HL-60 (cell line): ENCODE measurements at regions not wholly inside any gene's neighbourhood (a gene's known extent, or its start where the extent isn't known, plus 50 kb on each side); places are given as distances from the start of the nearest gene placed in this dataset.

ENCODE experiments used
- CTCF ChIP-seq: IDR thresholded peaks from one replicate; pipeline ENCODE4 v1.5.1; 2011; ENCODE audit warnings: low read length, control low read depth, inconsistent platforms; ENCODE audit not compliant: insufficient read depth
- GABPA ChIP-seq: IDR thresholded peaks from 2 replicates; pipeline ENCODE4 v1.6.1; 2012; ENCODE audit warnings: low read depth
- POLR2AphosphoS5 ChIP-seq: IDR thresholded peaks from 2 replicates; pipeline ENCODE4 v1.6.1; 2012; ENCODE audit warnings: low read depth
- SPI1 ChIP-seq: IDR thresholded peaks from 2 replicates; pipeline ENCODE4 v1.6.1; 2012; ENCODE audit warnings: low read depth, mild to moderate bottlenecking, borderline replicate concordance
- TF ChIP-seq, protein P1 (sequence below): IDR thresholded peaks from 2 replicates; pipeline ENCODE4 v1.6.1; 2012; ENCODE audit warnings: low read depth; ENCODE audit not compliant: insufficient replicate concordance

DNA sequence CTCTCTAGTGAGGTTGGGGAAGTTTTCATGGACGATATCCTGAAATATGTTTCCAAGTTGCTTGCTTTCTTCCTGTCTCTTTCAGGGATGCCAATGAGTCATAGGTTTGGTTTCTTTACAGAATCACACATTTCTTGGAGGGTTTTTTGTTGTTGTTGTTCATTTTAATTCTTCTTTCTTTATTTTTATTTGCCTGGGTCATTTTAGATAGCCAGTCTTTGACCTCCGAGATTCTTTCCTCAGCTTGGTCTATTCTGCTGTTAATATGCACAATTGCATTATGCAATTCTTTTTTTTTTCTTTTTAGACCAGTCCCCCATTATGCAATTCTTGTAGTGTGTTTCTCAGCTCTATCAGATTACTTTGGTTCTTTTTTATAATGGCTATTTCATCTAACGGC lies 338.9 kb downstream of the AEBP2 start:
- TF ChIP-seq, protein P1, sequence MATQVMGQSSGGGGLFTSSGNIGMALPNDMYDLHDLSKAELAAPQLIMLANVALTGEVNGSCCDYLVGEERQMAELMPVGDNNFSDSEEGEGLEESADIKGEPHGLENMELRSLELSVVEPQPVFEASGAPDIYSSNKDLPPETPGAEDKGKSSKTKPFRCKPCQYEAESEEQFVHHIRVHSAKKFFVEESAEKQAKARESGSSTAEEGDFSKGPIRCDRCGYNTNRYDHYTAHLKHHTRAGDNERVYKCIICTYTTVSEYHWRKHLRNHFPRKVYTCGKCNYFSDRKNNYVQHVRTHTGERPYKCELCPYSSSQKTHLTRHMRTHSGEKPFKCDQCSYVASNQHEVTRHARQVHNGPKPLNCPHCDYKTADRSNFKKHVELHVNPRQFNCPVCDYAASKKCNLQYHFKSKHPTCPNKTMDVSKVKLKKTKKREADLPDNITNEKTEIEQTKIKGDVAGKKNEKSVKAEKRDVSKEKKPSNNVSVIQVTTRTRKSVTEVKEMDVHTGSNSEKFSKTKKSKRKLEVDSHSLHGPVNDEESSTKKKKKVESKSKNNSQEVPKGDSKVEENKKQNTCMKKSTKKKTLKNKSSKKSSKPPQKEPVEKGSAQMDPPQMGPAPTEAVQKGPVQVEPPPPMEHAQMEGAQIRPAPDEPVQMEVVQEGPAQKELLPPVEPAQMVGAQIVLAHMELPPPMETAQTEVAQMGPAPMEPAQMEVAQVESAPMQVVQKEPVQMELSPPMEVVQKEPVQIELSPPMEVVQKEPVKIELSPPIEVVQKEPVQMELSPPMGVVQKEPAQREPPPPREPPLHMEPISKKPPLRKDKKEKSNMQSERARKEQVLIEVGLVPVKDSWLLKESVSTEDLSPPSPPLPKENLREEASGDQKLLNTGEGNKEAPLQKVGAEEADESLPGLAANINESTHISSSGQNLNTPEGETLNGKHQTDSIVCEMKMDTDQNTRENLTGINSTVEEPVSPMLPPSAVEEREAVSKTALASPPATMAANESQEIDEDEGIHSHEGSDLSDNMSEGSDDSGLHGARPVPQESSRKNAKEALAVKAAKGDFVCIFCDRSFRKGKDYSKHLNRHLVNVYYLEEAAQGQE = no peak
- TF ChIP-seq POLR2AphosphoS5 (no peak), CTCF (no peak), SPI1 (no peak), GABPA (no peak)
